H1 (cell line): ENCODE measurements at regions not wholly inside any gene's neighbourhood (a gene's known extent, or its start where the extent isn't known, plus 50 kb on each side); places are given as distances from the start of the nearest gene placed in this dataset.

Experiments used
- CREB1 ChIP-seq: IDR thresholded peaks from 2 replicates; pipeline ENCODE4 v1.6.1; 2012; ENCODE audit warnings: inconsistent platforms
- EP300 ChIP-seq, 2 experiments: IDR thresholded peaks; 1 replicate in 1 of 2; 2 replicates in 1 of 2; pipeline ENCODE4 v1.6.1; 2011 to 2012; ENCODE audit warnings: low read depth in 2 of 2, low read length in 2 of 2, mild to moderate bottlenecking in 2 of 2, borderline replicate concordance in 1 of 2, inconsistent platforms in 1 of 2, moderate library complexity in 1 of 2
- JUN ChIP-seq: IDR thresholded peaks from 2 replicates; pipeline ENCODE4 v1.6.1; 2011; ENCODE audit warnings: low read depth, mild to moderate bottlenecking, improper control_type of control experiment, low read length
- KDM1A ChIP-seq: fragments of 200-600, 300-600 bp; sonication (generic); IDR thresholded peaks from 2 replicates; pipeline ENCODE4 v1.7.1; 2016; ENCODE audit warnings: mild to moderate bottlenecking, low read length, borderline replicate concordance
- NRF1 ChIP-seq: IDR thresholded peaks from 2 replicates; pipeline ENCODE4 v1.6.1; 2011; ENCODE audit warnings: mild to moderate bottlenecking, low read depth, low read length, improper control_type of control experiment
- POLR2A ChIP-seq, 2 experiments: IDR thresholded peaks; 1 replicate in 1 of 2; 2 replicates in 1 of 2; pipeline ENCODE4 v1.6.1; 2011; ENCODE audit warnings: low read depth in 2 of 2, low read length in 2 of 2, mild to moderate bottlenecking in 2 of 2; ENCODE audit errors: control extremely low read depth in 1 of 2
- POLR2AphosphoS5 ChIP-seq: IDR thresholded peaks from 2 replicates; pipeline ENCODE4 v1.6.1; 2011; ENCODE audit warnings: low read depth, low read length
- RAD21 ChIP-seq, 2 experiments: IDR thresholded peaks in 1 of 2; conservative IDR thresholded peaks in 1 of 2; 2 replicates each; pipeline ENCODE4 v1.6.1; 2011; ENCODE audit warnings: low read depth in 2 of 2, low read length in 2 of 2, improper control_type of control experiment in 1 of 2, inconsistent platforms in 1 of 2, mild to moderate bottlenecking in 1 of 2, moderate library complexity in 1 of 2
- RFX5 ChIP-seq: IDR thresholded peaks from 2 replicates; pipeline ENCODE4 v1.6.1; 2011; ENCODE audit warnings: low read depth, low read length, improper control_type of control experiment, borderline replicate concordance
- SIX5 ChIP-seq: IDR thresholded peaks from 2 replicates; pipeline ENCODE4 v1.6.1; 2011; ENCODE audit warnings: mild to moderate bottlenecking, low read depth, low read length
- SP1 ChIP-seq: IDR thresholded peaks from 2 replicates; pipeline ENCODE4 v1.6.1; 2011; ENCODE audit warnings: low read depth, low read length
- TF ChIP-seq, protein P1 (sequence below), 3 experiments: IDR thresholded peaks; 1 replicate in 2 of 3; 2 replicates in 1 of 3; pipeline versions ENCODE4 v1.5.1 to v1.6.1; 2011; ENCODE audit warnings: low read length in 3 of 3, mild to moderate bottlenecking in 3 of 3, inconsistent platforms in 2 of 3, low read depth in 1 of 3, moderate library complexity in 1 of 3; ENCODE audit not compliant: insufficient read depth in 1 of 3; ENCODE audit errors: control extremely low read depth in 1 of 3
- TF ChIP-seq, protein P2 (sequence below): IDR thresholded peaks from 2 replicates; pipeline ENCODE4 v1.6.1; 2012; ENCODE audit warnings: inconsistent platforms

DNA sequence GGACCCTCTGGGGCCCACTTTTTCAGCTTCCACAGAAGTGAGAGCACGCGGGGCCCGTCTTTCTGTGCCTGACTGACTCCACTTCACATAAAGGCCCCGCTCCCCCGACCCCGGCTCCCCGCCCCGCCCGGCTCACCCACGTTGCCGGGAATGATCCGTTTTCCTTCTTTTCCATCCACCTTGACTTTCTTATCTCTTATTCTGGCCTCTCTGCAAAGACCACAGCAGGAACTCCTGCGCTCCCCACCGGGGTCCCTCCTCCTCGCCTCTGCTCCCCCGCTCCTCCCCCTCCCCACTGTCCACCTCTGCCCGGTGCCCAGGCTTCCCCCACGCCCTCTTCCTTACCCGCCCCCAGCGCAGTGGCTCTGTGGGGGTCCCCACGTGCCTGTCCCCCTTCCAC lies 54.2 kb upstream of the CLDN24 start:
- no peak for TF ChIP-seq NRF1
- TF ChIP-seq, protein P1, sequence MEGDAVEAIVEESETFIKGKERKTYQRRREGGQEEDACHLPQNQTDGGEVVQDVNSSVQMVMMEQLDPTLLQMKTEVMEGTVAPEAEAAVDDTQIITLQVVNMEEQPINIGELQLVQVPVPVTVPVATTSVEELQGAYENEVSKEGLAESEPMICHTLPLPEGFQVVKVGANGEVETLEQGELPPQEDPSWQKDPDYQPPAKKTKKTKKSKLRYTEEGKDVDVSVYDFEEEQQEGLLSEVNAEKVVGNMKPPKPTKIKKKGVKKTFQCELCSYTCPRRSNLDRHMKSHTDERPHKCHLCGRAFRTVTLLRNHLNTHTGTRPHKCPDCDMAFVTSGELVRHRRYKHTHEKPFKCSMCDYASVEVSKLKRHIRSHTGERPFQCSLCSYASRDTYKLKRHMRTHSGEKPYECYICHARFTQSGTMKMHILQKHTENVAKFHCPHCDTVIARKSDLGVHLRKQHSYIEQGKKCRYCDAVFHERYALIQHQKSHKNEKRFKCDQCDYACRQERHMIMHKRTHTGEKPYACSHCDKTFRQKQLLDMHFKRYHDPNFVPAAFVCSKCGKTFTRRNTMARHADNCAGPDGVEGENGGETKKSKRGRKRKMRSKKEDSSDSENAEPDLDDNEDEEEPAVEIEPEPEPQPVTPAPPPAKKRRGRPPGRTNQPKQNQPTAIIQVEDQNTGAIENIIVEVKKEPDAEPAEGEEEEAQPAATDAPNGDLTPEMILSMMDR (IDR thresholded peaks at IDR 0.05; ENCODE audit: control extremely low read depth in 1 of 3, insufficient read depth in 1 of 3, low read depth in 1 of 3, low read length in 3 of 3) = no peak
- TF ChIP-seq, protein P2, sequence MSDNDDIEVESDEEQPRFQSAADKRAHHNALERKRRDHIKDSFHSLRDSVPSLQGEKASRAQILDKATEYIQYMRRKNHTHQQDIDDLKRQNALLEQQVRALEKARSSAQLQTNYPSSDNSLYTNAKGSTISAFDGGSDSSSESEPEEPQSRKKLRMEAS = no peak
- TF ChIP-seq JUN = no peak
- no peak for TF ChIP-seq POLR2A (IDR thresholded peaks at IDR 0.05; ENCODE audit: control extremely low read depth in 1 of 2, low read depth in 2 of 2, low read length in 2 of 2)
- no peak for TF ChIP-seq CREB1
- TF ChIP-seq POLR2AphosphoS5 = no peak
- no peak for TF ChIP-seq SIX5
- no peak for TF ChIP-seq SP1
- TF ChIP-seq RAD21 (IDR thresholded peaks at IDR 0.05 in 1 of 2, conservative IDR thresholded peaks at IDR 0.05 in 1 of 2; ENCODE audit: low read depth in 2 of 2, low read length in 2 of 2) = no peak
- no peak for TF ChIP-seq EP300 (IDR thresholded peaks at IDR 0.05; ENCODE audit: borderline replicate concordance in 1 of 2, low read depth in 2 of 2, low read length in 2 of 2)
- TF ChIP-seq KDM1A = no peak
- TF ChIP-seq RFX5 = no peak
